Activated T-helper 1 cell treated with Interleukin-2 at 50 U/mL for 16 hours (primary cell): ENCODE measurements at regions not wholly inside any gene's neighbourhood (a gene's known extent, or its start where the extent isn't known, plus 50 kb on each side); places are given as distances from the start of the nearest gene placed in this dataset.

Source experiments
- DNase-seq: peaks from one replicate; pipeline ENCODE4 v3.0.0-alpha.2; 2020; ENCODE audit warnings: low read depth

DNA sequence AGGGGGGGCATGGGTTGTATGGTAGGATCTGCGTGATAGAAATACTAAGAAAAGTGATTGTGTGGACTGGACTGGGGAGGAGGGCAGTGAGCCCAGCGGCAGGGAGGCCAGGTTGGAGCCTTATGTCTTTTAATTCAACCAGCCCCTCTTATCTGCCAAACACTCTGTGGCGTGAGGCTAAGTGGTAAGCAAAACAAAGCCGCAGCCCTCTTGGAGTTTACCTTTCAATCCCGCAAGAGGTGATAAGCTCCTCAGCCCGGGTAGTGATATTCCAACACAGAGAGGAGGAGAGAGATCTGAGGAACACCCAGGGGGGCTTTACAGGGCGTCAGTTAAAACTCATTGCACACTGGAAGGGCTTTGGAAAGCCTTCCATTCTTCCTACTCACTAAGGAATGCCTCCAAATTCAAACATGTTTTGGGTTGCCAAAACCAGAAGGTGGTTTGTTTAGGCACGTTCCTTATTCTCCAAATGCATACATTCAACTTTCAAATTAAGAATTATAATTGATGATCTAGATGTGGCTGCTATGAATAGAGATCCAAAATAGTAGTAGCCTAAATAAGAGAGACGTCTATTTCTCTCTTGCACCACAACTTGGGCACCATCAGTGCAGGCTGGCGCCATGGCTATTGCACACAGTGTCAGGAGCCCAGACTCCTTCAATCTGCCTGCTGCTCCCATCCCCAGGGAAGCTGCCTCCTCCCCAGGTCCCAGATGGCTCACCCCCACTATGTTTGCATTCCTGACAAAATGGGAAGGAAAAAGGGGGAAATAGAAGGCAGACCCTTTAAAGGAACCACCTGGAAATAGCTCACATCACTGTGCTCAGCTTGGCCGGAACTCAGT is 75.1 kb upstream of the FSTL4 start:
- DNase-seq: no peak

DNA sequence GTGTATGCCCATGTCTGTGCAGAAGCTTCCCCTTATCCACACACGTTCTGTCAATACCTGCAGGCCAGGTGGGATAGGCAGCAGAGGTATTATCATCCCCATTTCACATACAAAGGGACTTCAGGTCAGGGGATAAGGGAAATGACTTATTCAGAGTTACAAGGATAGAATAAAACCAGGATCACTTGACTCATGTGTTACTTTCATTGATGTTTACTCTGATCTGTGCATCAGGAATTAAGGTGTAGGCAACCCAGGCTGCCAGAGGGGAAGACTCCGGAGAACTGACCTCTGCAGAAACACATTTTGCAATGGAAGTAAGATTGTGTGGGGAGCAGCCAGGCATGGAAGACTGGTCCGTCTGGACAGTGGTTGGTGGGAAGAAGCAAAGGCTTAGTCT is 74.2 kb upstream of the FSTL4 start:
- DNase-seq: no peak

DNA sequence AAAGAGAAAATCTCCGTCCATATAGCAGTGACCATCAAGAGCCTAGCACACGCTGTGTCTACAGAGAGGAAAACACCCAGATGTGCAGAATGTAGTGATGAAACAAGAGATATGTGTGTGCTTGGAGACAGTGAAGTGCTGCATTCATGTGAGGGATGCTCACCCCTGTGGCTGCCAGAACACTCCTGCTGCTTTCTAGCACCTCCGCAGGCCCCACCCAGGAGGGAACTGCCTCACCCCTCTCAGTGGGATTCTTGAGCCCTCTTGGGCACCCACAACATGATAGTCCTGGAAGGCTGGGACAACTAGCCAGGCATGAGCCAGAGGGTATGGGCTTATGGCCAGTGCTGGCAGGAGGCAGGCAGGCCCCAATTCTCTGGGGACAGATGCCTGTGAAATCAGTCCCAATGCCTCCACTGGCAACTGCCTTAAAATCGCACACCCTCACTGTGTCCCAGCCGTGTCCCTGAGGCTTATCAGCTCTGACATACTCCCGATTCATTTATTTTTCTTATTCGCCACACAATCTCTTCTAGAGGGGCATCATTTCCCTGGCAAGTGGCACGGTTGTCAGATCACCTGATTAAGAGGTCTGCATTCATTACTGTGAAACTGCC is 73.2 kb upstream of the FSTL4 start:
- DNase-seq: no peak

DNA sequence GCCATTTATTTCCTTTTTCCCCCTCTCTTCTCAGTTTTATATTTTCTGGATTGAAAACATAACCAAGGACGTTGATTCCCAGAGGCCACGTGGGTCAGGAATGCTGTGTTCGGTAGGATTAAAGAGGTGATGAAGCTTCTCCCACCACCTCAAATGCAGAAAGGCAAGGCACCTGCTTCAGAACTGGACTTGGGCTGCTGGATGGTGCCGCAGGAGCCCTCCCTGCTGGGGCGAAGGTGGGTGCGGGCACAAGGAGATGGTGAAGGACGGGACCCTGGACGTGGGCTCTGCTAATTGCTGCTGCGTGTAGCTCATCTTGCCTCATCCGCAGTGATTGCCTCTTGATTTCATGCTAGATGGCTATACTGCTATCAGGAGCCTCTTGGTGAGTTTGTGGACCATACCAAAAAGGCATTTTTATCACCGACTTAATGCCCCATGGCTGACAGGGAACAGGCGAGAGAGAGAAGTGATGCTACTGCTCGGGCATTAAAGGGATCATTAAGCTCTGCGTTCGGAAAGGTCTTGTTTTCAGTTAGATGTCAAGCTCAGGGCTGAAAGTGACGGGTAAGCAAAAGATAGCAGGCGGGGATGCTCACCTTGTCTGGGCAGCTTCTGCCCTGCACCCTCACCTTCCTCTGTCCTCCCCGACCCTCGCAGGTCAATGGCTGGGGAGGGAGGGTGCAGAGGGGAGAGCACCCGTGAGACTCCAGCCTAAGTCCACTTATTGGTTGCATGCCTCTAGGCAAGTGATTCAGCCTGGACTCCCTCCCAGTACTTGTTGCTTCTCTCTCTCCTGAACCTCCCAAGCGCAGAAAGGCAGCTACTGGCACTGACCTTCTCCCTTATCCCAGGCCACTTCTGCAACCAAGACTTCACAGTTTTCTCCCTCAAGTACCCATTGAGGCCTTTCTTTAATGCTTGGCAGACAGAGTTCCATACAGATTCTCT is 71.6 kb upstream of the FSTL4 start:
- no peak for DNase-seq

DNA sequence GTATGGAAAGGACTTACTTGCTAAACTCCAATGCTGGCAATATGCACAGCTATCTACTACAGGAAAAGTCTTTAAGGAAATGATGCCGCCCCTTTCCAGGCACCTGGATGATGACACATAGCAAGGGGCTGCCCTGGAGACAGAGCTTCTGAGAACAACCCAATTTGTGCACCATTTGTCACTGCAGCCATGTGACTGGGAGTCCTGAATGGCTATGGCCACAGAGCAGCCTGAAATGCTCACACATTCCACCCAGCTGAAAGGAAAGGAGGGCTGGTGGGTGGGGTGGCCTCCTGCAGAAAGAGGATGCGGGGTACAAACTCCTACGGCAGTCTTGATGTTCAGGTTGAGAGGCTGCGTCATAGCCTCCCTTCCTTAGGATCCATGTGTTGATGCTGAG is 70.1 kb upstream of the FSTL4 start:
- DNase-seq: no peak

DNA sequence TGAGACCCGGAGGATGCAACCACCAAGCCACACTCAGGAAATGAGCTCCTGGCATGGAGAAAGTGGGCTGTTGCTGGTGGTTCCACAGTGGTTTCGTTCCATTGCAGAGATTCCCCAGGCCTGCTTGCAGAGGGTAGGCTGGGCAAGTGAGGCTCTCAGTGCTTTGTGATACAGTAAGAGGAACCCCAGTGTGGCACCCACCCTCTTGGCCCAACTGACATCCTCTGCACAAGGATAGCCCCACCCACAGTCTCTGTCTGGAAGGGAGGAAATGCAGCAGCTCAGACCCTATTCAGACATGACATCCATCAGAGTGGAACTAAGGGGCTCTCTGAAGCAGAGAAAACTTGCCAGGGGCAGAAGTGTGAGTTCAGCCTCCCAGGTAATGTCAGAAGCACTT is 69.6 kb upstream of the FSTL4 start:
- no peak for DNase-seq

DNA sequence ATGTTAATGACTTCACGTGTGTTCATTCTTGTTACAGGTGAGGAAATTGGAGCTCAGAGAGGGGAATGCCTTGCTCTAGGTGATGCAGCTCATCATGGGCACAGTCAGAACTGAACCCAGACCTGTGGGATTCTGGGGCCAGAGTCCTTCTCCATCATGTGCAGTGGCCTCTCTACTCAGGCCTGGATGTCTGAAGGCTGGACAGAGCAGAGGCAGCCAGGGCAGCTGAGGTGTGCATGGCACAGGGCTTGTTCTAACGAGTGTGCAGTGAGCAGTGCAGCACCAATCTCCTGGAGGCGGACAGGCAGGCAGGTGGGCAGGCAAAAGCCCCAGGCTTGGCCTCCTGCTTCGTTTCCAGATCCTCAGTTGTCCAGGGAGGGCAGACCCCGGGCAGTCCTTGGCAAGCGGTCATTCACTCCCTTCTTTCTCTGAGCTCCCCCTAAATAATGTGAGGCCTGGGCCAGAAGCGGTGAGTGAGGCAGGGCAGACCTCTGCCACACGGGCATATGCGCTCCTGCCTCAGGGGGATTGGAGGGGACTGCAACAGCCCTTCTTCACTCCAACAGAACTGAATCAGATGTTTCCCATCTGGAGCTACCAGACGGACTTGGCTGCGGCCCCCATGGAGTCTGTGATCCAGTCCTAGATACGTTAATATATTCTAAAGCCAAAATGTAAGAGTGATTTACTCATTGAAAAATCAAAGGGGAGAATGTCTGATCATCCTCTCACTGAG is 68.7 kb upstream of the FSTL4 start:
- no peak for DNase-seq

DNA sequence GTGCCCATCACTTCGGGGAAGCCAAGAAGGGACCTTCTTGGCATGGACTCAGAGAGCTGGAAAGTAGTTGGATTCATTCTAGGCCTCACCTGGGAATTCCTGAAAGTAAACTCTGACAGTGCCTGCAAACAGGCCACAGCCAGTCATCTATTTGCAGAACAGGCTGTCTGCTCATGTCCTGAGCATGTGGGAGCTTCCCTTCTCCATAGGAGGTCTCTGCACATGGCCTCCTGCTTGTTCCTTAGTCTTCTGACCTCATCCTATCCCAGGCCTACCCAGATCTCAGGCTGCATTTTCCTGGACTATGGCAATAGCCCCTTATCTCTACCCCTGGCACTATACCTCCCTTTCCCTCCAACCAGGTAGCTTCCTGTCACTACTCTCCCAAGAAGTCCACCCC is 67.2 kb upstream of the FSTL4 start:
- no peak for DNase-seq

DNA sequence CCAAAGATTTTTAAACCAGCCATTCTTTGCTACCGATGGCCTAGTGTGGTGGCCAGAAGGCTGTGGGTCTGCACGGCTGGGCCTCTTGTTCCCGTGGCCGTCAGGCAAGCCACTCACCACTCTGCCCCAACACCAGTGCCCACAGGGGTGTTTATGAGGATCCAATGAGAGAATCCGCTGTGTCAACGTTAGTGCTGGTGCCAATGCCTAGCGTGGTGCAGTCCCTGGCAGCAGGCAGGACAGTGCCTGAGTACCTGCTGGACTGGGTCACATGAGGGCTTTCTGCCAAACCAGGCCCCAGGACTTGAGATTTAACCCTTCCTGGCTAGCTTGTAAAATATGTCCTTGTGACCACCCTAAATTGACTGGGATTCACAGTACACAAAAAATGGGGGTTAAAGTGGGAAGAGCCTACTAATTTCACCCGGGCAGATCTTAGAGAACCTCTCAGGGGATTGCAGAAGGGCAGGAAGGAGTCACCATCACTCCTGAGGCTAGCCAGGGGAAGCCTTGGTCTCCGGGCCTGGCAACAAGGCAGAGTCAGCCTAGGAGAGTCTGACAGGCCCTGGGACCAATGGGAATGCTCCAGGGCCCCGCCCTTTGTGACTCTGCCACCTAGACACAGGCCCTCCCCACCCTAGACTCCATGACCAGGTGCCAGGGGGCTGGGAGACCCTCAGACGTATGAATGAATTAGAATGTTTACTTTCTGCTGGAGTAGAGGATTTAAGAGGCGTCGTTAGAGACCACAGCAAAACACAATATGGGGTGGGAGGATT is 63.2 kb upstream of the FSTL4 start:
- DNase-seq: no peak

DNA sequence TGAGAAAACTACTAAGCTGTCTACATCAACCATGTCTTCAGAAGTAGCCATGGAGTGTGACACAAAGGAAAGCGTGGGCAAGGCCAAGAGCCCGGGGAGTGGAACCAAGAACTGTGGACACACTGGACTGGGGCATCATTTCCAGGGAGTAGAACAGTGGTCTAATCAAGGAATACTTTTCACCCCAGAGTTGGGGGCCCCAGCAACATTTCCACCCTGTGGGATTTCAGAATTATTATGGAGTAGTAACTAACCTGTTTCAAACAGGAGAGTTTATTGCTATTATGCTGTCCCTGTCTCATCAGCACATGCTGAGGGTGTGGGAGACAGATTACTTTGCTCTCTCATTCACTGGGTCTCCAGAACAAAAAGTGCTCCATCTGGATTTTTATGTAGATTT is 58.0 kb upstream of the FSTL4 start:
- DNase-seq: no peak

DNA sequence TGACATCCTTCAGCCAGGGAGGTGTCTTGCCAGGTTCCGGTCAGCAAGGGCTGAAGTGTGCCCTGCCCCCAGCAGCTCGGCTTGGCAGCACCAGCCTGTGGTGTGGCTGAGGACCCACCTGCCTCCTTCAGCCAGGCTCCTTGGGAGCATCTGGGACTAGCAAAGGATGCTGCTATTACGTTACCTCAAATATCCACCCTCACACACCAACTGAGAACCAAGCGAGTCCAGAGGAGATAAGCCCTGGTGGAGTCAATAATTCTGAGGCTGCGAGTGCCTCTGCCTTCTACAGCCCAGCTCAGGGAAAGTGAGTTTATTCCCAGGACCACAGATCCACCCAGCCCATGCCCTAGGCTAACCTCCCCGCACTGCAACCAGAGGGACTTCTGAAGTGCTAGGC is 57.1 kb upstream of the FSTL4 start:
- no peak for DNase-seq

DNA sequence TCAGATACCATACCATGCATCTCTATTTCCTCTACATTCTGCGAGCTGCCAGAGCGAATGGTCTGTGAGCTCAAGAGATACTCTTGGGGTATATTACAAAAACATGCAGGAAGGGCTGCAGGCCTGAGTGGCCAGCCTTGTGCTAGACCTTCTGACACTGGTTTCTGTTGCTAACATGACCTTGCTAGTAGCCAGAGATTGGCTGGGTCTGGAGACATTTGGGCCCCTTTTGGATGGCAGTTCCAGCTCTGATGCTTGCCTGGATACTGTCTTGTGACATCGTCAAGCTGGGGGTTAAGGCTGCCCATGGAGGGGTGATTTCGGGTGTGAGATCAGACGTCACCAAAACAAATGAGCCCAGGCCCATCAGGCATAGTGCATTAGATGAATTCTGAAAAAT is 56.1 kb upstream of the FSTL4 start:
- no peak for DNase-seq

DNA sequence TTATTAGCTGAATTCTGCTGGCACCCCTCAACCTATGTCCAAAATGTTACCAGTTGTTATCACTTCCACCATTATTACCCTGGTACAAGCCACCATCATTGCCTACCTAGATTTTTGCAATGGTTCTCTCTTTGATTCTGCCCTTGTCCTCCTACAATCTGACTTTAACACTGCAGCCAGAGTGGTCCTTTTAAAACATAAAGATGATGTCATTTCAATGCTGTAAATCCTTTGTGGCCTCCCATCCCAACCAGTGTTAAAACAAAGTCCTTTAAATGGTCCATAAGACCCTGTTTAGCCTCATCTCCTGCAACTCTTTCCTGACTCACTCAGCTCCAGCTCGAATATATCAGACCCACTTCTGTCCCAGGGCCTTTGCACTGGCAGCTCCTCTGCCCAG is 54.9 kb upstream of the FSTL4 start:
- DNase-seq: no peak

DNA sequence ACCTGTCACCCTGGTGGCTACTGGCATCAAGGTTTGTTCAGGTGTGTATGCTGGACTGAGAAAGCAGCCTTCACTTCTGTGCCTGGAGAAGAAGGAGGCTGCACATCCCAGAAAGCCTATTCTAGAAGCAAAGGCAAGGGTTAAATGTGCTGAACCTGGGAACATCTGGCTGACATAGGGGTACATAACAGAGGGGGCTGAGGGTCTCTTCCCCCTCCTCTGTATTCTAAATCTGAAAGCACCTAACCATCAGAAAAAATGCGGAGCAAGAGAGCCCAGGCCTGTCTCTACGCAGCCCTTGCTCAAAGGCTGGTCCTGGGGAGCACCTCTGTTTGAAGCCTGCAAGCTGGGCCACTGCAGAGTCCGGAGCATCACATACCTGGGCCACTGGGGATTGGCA is 53.2 kb upstream of the FSTL4 start:
- no peak for DNase-seq

DNA sequence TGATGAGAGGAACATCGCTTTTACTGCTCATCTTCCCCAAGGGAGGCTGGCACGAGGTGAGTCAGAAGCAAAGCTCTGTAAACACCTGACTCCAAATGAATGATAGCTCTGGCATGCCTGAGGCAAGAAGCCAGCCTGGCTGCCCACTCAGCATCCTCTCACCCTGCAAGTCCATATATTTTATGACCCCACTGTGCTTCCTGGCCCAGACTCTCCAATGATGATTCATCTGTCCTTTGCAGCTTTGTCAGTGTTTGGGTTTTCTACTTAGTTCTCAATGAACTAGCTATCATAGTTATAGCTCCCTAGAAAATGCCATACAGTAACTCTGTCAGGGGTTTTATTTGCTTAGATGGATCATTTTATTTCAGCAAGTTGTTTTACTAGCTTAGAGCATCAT is 52.1 kb upstream of the FSTL4 start:
- no peak for DNase-seq

DNA sequence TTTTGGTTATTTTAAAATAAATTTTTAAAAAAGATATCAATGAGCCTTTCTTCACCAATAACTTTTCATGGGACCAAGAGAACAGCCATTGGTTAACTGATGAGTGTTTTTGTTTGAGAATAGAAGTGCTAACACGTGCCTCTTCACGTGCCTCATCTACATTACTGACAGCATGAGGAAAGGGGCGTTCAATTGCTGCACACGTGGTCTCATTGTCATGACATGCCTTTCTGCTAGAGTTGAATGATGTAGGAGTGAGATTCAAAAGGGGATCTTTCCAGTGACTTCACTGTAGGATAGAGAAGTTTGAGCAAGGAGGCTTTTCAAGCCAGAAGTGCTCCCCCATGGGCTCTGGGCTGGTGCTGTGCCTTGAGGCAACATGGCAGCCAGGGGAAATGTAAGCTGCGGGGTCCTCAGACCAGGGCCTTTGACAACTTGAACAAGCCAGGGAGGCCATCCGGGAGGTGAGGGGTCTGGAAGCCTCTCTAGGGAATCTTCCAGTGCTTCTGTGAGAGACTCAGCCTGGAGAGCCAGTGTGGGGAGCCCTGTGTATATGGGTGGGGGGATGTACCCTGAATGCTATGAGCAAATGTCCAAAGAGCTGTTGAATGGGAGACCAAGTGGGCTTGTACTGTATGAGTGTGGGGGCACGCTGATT is 51.2 kb upstream of the FSTL4 start:
- DNase-seq: no peak

DNA sequence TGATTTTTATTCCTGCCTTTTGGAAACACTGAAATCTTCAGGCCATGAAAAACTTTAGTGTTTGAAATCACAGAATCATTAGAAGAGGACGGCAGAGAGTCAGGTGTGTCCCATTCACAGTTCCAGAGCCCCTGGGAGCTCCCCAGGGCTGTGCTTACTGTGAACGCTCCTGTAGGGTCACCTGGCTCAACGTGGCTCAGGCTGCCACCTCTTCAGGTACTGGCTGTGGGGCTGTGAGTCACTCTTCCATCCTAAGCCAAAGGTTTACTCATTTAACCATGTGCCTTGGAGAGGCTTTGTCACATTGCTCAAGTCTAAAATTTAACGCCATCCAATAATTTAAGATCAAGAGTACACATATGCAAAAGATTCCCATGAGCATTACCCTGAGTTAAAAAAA is 50.2 kb upstream of the FSTL4 start:
- no peak for DNase-seq
